Activated T-helper 1 cell treated with anti-CD3 and anti-CD28 coated beads, Interleukin-2, amount 50 U/mL, for 16 hours (primary cell): ENCODE measurements at regions not wholly inside any gene's neighbourhood (a gene's known extent, or its start where the extent isn't known, plus 50 kb on each side); places are given as distances from the start of the nearest gene placed in this dataset.
"Not testable (repeated sequence)": the region's sequence is repeated elsewhere in the genome, so short reads cannot be mapped to it uniquely, and the experiment has no call there.

ENCODE experiments used
- DNase-seq, 2 donors: peaks; one replicate each; pipeline ENCODE4 v3.0.0-alpha.2; 2020; ENCODE audit warnings: low read depth in 1 of 2, low spot score in 1 of 2

- DNase-seq = no peak
These were observed 185.3 kb upstream of the HSFY2 start for GRCh38 chrY:18958846-18959245.

- no peak for DNase-seq
These were observed 178.3 kb upstream of the HSFY2 start for GRCh38 chrY:18951657-18952435.

DNA sequence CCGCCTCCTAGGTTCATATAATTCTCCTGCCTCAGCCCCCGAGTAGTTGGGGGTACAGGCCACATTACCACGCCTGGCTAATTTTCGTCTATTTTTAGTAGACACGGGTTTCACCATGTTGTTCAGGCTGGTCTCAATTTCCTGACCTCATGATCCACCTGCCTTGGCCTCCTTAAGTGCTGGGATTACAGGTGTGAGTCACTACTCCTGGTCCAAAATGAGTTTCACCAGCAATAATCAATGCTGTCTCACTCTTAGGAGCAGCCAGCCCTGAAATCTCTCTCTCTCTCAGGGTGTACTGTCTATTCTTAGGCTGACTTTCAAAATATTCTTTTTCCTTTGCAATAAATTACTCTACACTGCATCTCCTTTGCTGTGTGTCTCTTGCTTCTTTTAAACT, 177.5 kb upstream of the HSFY2 start:
- DNase-seq = no peak

GRCh38 chrY:18936831-18937230, 163.3 kb upstream of the HSFY2 start:
- no peak for DNase-seq

GRCh38 chrY:18919256-18919655, 145.7 kb upstream of the HSFY2 start:
- DNase-seq = no peak

- DNase-seq = no peak
These were observed 139.3 kb upstream of the HSFY2 start for GRCh38 chrY:18912846-18913245.

DNA sequence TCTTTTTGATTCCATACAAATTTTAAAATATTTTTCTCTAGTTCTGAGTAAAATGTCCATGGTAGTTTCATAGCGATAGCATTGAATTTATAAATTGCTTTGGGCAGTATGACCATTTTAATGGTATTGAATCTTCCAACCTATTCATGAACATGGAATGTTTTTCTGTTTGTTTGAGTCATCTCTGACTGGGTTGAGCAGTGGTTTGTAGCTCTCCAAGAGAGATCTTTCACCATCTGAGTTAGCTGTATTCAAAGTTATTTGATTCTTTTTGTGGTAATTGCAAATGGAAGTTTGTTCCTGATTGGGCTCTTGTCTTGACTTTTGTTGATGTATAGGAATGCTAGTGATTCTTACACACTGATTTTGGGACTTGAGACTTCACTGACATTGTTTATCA, 136.3 kb upstream of the HSFY2 start:
- no peak for DNase-seq

- DNase-seq = not testable (repeated sequence)
These were observed 132.7 kb upstream of the HSFY2 start for GRCh38 chrY:18906198-18906597.

GRCh38 chrY:18904296-18904695, 130.8 kb upstream of the HSFY2 start:
- DNase-seq = no peak

- no peak for DNase-seq
These were observed 118.5 kb upstream of the HSFY2 start for GRCh38 chrY:18891994-18892393.

DNA sequence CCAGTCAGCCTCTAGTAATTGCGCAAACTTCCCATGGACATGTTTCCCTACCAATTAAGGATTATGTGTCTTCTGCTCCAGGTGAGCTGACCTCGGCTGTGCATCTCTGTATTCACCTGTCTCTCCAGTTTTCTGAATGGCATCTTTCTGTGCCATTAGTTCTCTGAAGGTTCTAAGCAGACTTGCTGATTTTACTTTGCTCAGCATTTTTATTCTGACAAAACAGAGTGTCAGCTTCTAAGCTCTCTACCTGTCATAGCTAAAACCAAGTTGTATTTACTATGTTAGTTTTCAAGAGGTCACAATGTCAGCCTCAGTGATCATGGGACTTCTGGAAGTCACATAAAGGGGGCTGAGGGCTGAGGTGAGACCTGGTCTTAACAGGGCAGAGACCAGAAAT, 116.0 kb upstream of the HSFY2 start:
- DNase-seq = no peak

GRCh38 chrY:18884748-18885147, 111.2 kb upstream of the HSFY2 start:
- no peak for DNase-seq

DNA sequence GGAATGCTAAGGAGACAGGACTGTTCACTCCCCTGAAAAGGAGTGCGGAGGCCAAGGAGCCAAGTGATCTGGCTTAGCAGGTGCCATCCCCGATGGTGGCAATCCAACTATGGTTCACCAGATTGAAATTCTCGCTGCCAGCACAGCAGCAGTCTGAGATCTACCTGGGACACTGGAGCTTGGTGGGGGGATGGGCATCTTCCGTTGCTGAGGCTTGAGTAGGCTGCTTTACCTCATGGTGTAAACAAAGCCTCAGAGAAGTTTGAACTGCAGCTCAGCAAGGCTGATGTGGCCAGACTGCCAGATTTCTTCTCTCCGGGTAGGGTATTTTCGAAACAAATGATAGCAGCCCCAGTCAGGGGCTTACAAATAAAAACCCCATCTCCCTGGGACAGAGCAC, 95.6 kb upstream of the HSFY2 start:
- not testable (repeated sequence) for DNase-seq

GRCh38 chrY:18866887-18867551, 93.5 kb upstream of the HSFY2 start:
- not testable (repeated sequence) for DNase-seq

DNA sequence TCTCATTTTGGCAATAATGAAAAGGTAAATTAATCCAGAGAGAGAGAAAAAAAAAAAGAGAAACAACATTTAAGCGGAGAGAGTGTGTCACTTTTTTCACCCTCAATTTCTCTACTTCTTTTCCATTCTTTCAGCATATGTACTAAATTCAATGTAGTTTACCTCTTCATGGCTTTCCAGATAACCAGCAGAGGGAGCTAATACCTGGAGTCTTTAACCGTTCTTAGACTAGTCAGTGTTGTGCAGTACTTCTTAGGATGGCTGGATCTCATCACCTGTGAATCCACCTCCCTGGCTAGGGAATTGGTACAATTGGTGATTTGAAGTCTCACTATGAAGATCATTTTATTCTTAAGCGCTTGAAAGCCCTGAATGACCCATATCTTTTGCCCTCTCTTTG, 87.3 kb upstream of the HSFY2 start:
- not testable (repeated sequence) for DNase-seq

- not testable (repeated sequence) for DNase-seq
These were observed 85.1 kb upstream of the HSFY2 start for GRCh38 chrY:18858484-18859191.

DNA sequence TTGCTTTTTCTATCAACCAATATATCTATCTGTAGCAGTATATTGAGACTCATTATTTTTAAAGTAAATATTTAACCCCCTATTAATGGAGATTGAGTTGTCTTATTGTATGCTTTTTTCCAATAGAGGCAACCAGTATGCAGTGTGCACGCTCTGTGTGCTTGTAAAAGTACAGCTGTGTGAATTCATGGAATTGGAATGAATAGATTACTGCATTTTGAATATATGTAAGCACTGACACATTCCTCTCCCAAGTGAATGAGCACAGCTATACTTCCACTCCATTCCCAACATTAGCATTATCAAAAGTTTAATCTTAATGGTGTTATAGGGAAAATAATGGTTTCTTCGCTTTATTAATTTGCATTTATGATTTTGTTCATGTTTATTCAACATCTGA, 81.6 kb upstream of the HSFY2 start:
- not testable (repeated sequence) for DNase-seq

GRCh38 chrY:18853323-18853722, 79.8 kb upstream of the HSFY2 start:
- DNase-seq = not testable (repeated sequence)

DNA sequence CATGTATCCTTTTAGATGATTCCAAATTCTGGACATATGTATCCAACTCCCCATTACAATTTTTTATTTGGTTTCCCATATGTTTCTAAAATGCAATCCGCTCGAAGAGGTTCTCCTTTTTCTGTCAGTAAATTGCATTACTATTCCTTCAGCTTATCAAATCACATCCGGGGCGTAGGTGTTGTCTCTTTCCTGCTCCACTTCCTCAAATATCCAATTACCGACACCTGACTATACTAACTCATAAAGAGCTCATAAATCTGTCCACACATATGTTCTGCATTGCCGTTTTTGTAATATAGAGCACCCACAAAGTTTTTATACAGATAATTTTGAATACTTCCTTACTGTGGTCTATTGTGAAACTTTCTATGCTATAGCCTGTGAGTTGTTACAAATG, 63.1 kb upstream of the HSFY2 start:
- DNase-seq = not testable (repeated sequence)
